AG04449 (cell line): ENCODE measurements at regions not wholly inside any gene's neighbourhood (a gene's known extent, or its start where the extent isn't known, plus 50 kb on each side); places are given as distances from the start of the nearest gene placed in this dataset.

Experiments used
- CTCF ChIA-PET: fragments of 350-600 bp; formaldehyde crosslinking; extraction: SDS; loops from one replicate; lab custom pipeline; 2021; ENCODE audit warnings: antibody characterized with exemption; lab: Yijun Ruan, JAX
- POLR2A ChIA-PET: fragments of 400-600, 350-600 bp; formaldehyde crosslinking; extraction: SDS; loops from one replicate; lab custom pipeline; 2020; ENCODE audit warnings: antibody characterized with exemption, inconsistent platforms; lab: Yijun Ruan, JAX
- DNase-seq: peaks from one replicate; pipeline ENCODE4 v3.0.0-alpha.2; 2010; ENCODE audit warnings: low read depth, low spot score
- H3K4me3 ChIP-seq: 2 replicates; pipeline ENCODE4 v1.5.1; 2011; ENCODE audit warnings: low read depth, mild to moderate bottlenecking, control low read depth, low read length
- CTCF ChIP-seq: IDR thresholded peaks from one replicate; pipeline ENCODE4 v1.5.1; 2011; ENCODE audit warnings: mild to moderate bottlenecking, moderate library complexity, low read length, control low read depth, inconsistent platforms; ENCODE audit not compliant: insufficient read depth; ENCODE audit errors: missing control alignments

- no peak for DNase-seq
- H3K4me3 ChIP-seq = no peak overlapping the region
- ChIA-PET POLR2A (no interaction called here), CTCF (no interaction called here)
- TF ChIP-seq CTCF = no peak
Measured at GRCh38 chr1:5448486-5448885, 543.7 kb downstream of the NPHP4 start.

DNA sequence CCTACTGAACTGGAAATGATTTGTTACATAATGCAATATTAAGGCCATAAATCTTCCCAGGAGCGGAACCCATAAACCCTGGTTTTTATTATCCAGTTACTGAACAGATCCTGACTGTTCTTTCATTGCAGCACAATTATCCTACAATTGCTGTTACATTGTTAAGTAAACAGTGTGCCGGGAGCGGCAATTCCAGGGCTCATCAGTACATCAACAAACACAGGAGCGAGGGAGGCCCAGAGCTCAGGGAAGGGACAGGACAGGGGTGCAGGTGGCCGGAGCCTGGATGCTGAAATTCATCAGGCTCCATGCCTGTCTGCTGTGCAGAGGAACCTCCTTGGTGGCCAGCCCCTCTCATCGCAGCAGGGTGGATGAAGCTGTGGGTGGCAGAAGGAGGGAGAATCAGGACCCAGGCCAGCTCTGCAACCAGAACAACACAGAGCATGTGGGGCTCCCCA lies 544.7 kb downstream of the NPHP4 start:
- ChIA-PET CTCF (no interaction called here), POLR2A (no interaction called here)
- no peak overlapping the region for H3K4me3 ChIP-seq
- no peak for DNase-seq
- TF ChIP-seq CTCF = no peak

- ChIA-PET POLR2A (no interaction called here), CTCF (no interaction called here)
- no peak overlapping the region for H3K4me3 ChIP-seq
- DNase-seq = no peak
- TF ChIP-seq CTCF = no peak
Measured at GRCh38 chr1:5444396-5444795, 547.8 kb downstream of the NPHP4 start.

DNA sequence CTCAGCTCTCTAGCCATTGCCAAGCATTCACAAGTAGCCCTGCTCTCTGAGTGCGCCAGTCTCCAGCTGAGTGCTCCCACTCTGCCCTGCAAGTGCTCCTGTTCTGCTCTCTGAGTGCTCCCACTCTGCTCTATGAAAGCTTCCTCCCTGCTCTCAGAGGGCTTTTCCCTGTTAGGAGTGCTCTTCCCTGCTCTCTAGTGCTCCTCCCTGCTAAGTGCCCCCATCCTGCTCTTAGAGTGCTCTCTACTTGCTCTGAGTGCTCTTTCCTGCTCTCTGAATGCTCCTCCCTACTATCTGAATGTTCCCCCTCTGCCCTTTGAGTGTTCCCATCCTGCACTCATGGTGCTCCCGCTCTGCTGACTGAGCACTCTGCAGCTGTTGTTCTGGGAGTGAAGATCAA lies 555.4 kb downstream of the NPHP4 start:
- POLR2A ChIA-PET = no interaction called here
- no peak overlapping the region for H3K4me3 ChIP-seq
- TF ChIP-seq CTCF = no peak
- CTCF ChIA-PET = no interaction called here
- DNase-seq = no peak

- CTCF ChIA-PET = no interaction called here
- DNase-seq = no peak
- no peak overlapping the region for H3K4me3 ChIP-seq
- TF ChIP-seq CTCF = no peak
- POLR2A ChIA-PET = no interaction called here
Measured at GRCh38 chr1:5435414-5435813, 556.8 kb downstream of the NPHP4 start.

DNA sequence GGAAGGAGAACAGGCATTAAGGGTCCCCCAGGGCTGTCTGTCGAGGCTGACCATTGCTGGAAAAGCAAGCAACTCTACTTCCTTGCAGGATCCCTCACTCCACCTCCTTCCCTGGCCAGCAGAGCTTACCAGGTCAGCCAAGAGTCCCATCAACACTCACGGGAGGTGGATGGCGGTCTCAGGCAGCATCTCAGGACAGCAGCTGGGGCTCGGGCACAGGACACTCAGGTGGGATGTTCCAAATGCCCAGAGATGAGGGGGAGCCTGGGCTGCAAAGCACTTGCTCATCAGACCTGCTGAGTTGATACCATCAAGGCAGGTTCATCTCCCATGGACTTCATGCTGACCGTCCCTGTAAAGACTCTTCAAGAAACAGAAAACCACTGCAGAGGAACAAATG lies 559.8 kb downstream of the NPHP4 start:
- ChIA-PET POLR2A (no interaction called here), CTCF (no interaction called here)
- TF ChIP-seq CTCF = no peak
- no peak overlapping the region for H3K4me3 ChIP-seq
- no peak for DNase-seq
